ENCODE measurements at regions not wholly inside any gene's neighbourhood (a gene's known extent, or its start where the extent isn't known, plus 50 kb on each side); places are given as distances from the start of the nearest gene placed in this dataset.

DNA sequence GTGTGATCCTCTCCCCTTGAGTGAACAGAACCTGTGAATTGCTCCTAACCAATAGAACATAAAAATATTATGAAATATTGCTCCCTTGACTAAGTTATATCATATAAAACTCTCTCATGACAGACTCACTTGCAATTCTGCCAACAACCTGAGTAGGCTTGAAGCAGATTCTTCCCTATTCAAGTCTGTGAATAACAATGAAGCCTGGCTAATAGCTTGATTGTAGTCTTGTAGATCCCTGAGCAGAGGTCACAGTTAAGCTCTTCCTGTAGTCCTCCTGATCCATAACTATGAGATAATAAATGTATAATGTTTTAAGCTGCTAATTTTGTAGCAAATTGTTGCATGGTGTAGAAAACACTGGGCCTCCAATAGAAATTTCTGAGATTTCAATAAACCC, 540.1 kb upstream of the TENM4 start:
- TF ChIP-seq EZH2phosphoT487 (IDR thresholded peaks at IDR 0.05; ENCODE audit: borderline replicate concordance, low read depth, low read length): no peak
- TF ChIP-seq, protein P1, sequence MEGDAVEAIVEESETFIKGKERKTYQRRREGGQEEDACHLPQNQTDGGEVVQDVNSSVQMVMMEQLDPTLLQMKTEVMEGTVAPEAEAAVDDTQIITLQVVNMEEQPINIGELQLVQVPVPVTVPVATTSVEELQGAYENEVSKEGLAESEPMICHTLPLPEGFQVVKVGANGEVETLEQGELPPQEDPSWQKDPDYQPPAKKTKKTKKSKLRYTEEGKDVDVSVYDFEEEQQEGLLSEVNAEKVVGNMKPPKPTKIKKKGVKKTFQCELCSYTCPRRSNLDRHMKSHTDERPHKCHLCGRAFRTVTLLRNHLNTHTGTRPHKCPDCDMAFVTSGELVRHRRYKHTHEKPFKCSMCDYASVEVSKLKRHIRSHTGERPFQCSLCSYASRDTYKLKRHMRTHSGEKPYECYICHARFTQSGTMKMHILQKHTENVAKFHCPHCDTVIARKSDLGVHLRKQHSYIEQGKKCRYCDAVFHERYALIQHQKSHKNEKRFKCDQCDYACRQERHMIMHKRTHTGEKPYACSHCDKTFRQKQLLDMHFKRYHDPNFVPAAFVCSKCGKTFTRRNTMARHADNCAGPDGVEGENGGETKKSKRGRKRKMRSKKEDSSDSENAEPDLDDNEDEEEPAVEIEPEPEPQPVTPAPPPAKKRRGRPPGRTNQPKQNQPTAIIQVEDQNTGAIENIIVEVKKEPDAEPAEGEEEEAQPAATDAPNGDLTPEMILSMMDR (conservative IDR thresholded peaks at IDR 0.05; ENCODE audit: low read length): no peak
